Medulla oblongata (tissue), 1 donor: ENCODE measurements at regions not wholly inside any gene's neighbourhood (a gene's known extent, or its start where the extent isn't known, plus 50 kb on each side); places are given as distances from the start of the nearest gene placed in this dataset.
"Not testable (repeated sequence)": the region's sequence is repeated elsewhere in the genome, so short reads cannot be mapped to it uniquely, and the experiment has no call there.

Experiments
- DNase-seq: peaks from one replicate; pipeline ENCODE4 v3.0.0-alpha.2; 2015; ENCODE audit errors: extremely low spot score

DNA sequence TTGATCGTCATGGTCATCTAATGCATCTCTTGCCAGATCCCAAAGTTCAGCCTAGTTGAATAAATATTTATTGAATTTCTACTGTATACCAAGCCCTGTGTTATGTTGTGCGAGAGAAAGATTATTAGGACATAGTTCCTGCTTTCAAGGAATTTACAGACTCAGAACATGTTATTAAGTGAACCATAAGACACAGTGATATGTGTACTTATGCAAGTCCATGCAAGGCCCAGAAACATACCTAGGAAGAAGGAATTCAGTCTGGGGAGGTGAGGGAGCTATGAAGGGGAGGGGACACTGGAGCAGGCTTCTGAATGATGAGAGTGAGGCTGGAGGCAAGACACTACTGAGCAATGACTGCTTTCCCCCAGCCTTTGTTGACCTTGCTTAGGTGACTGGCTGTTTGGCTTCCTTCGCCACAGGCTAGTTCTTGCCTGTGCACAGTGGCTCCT is 81.4 kb downstream of the ACAA2 start:
- no peak for DNase-seq

DNA sequence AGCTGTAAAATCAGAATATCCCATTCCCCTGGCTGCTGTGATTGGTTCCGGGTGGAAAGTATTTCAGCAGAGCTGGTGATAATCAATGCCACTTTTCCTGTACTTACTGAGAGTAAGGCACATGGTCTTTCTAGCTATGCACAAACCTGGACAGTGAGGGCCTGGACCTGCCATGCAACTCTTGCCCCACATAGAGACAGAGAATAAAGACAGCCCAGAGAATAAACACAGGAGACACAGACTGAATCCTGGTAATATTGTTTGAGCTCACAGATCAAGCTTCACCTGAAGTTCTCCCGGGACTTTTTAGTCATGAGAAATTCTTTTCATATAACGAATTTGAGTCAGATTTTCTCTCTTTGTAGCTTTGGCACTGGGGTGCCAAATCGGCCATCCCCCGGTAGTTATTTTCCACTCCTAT is 81.9 kb downstream of the ACAA2 start:
- no peak for DNase-seq

DNA sequence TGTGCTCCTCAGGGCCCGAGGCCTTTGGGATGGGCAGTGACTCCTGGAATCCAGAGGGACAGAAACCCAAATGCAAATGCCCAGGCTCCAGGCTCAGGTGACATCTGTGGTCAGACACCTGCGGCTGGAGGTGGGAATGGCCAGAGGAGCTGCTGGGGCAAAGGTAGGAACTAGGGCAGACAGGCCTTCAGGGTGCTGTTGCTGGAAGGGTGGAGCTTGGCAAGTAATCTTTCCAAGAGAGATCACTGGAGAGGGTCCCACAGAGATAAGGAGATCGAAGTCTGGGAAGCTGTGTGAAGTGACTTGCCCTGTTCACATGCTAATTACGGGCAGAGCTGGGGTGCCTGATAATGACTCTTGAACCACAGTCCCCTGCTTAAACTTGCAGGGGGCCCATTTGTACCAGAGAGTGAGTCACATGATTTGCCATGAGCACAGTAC is 82.4 kb downstream of the ACAA2 start:
- no peak for DNase-seq

DNA sequence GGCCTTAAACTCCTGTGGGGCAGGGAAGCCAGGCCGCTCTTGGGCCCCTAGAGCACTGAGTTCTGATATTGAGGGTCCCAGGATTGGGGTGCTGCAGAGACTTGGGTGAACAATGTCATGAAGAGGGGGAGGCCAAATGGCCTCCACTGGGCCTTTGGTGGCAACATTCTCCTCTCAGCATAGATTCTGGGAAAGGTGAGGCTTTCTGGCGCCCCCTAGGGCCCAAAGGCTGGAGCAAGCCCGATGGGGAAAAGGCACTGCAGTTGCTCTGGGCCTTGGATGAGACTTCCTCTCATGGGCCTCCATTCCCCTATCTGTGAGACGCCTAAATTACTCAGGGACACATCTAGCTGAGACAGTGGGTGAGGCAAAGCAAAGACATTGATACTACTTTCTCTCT is 84.8 kb downstream of the ACAA2 start:
- peak; percentile 34 for DNase-seq

DNA sequence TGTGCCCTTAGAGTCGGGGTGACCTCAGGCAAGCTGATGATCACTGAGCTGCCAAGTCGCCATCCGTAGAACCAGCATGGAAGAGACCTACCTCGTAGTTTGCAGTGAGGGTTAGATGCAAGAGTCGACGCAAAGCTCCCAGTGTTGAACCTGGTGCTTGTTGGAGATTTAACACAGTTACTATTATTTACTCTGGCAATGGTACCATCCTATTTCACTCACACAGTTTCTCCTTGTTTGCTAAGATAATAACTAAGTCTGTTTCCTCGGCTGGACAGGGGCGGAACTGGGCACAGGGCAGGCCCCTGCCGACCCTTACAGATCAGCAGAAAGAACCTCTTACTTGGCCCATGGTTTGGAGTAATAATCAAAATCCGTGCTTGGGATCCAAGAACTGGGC is 85.5 kb downstream of the ACAA2 start:
- no peak for DNase-seq

DNA sequence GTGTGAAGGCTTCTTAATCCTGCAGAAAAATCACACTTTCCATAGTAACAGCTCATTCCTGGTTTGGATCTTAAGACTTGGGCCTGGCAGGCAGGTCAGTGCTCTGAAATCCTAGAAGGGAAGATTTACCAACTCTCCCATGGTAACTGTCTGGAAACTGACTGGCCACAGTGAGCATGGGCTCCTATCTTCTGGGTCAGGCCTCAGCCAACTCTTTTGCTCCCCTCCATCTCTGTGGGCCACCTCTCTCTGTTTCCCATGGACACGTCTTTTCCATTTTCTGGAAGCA is 86.7 kb downstream of the ACAA2 start:
- DNase-seq = no peak

DNA sequence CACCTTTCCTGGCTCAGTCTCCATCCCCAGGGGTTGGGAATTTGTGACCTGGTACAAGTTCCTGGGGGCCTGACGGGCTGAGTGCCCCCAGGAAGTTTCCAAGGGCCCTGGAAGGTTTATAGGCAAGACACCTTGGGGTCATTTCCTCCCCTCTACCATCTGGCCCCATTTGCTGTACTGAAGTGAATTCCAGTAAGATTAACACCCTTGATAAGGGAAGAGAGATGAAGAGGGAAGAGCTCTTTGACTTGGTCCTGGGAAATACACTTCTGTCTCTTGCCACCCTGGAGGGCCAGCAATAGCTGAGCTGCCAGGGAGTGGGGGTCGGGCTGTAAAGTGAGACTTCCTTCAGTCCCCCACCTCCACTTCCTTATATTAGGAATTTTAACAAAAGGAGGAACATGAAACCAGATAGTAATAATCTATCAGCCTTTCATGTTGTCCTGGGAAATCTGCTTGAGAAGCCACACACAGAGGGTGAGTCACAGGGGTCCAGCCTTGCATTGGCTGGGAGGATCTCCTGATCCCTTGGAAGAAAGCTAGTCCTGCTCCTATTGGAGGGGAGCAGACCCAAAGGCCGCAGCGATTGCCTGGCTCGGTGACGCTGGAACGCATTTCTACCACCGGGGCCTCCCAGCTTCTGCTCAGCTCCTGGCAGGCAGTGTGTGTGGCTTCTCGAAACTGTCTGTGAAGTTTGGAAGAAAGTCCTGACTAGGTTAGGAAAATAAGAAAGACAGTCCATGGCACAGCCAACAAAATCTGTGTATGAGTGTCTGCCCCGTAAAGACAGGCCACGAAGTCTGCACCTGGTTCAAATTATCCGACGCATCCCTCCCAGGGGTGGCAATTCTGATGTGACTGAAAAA is 87.3 kb downstream of the ACAA2 start:
- peak; percentile 17 for DNase-seq

DNA sequence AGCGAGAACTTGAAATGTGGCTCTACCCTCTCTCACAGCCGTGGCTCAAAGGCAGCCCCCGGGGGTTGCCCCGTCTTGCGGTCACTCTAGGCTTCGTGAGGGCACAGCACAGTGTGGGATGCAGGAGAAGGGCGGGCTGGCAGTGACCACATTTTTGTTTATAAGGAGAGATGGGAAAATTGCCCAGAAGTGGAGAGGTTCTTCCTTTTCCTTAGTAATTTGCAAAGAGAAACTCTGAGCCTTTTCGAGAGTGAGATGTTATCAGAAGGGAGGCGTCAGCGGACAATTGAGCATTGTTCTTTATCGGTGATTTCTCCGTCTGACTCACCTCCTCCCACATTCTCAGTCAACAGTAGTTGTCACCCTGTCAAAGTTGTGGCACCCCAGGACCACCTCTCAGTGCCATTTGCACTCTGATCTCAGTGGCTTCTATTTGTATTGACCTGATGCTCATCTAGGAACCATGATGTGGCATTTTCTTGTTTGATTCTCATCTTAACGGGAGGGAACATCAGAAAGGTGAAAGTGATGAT is 89.6 kb downstream of the ACAA2 start:
- DNase-seq = no peak

DNA sequence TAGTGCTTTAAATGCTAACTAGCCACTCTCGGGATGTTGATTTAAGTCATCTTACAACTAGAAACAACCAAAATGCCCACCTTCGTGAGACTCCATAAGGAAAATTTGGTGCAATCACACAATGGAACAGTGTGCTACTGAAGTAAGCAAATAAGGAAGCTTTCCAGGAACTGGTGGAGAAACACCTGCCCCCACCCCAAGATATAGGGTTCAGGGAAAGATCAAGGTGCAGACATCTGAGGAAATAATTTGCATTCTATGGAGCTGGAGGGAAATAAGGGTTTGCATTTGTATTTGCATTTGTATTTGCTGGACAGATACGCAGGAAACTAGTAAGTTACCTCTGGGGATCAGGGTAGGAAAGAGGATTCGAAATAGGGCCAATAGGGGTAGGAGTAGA is 90.9 kb downstream of the ACAA2 start:
- DNase-seq = no peak

DNA sequence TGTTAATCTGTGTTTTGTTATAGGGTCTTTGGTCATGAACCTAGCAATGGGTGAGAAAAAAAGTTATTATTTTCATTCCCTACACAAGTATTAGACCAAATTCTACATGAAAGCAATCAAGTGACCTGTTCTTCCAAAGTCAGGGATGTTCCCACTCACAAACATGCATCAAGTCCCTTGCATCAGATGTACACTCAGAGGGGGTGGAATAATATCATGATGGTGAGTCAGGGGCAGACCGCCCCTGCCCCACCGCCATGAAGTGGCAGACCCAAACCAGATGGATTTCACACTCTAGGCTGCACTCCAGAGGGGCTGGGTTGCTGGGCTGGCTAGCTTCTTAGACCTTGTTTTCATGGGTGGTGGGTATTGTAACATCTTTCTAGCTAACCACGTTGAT is 91.4 kb downstream of the ACAA2 start:
- DNase-seq = no peak

DNA sequence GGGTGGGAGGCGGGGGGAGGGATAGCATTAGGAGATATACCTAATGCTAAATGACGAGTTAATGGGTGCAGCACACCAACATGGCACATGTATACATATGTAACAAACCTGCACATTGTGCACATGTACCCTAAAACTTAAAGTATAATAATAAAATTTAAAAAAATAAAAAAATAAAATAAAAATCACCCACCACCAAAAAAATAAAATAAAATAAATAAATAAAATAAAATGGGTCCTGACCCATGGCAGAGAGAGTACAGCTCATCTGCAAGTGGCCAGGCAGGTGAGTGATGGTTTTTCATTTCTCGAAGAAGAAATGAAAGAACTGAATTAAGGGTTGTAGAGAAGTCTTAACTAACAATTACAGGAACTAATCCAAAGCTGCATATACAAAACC is 92.4 kb downstream of the ACAA2 start:
- not testable (repeated sequence) for DNase-seq

DNA sequence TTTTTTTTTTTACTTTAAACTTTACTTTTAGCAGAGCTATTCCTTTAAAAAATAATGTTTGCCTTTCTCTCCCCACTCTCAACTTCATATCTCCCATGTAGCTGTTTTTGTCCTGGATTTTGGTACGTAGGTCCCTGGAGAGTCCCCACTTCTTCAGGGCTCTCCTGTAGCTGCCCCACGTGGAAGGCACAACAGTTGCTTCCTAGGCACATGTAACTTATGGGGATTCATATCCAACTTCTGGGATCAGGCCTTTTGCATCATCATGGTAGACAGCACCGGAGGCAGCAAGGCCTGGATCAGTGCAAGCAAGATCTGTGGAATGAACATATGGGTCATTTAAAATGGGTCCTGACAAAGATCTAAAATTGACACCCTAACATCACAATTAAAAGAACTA is 95.7 kb downstream of the ACAA2 start:
- DNase-seq = no peak

DNA sequence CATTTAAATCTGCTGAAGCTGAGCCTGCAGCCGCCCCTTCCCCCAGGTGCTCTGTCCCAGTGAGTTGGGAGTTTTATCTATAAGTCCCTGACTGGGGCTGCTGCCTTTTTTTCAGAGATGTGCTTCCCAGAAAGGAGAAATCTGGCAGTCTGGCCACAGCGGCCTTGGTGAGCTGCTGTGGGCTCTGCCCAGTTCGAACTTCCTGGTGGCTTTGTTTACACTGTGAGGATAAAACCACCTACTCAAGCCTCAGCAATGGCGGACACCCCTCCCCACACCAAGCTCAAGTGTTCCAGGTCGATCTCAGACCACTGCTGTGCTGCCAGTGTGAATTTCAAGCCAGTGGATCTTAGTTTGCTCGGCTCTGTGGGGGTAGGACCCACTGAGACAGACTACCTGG is 97.3 kb downstream of the ACAA2 start:
- no peak for DNase-seq

DNA sequence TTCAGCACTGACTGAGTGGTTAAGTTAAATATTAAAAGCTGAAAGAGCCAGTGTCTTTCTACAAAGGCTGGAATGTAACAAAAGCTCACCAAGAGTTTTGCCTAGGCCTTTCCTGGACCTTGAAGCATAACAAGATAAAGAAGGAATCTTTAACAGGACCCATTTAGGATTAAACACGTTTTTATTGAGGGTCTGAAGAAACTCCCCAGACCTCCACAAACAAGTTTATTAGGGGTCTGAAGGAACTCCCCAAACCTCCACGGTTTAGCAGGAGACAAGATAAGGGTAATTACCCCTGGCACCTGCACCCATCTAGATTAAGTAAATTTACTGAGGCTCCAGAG is 104.0 kb downstream of the ACAA2 start:
- no peak for DNase-seq

DNA sequence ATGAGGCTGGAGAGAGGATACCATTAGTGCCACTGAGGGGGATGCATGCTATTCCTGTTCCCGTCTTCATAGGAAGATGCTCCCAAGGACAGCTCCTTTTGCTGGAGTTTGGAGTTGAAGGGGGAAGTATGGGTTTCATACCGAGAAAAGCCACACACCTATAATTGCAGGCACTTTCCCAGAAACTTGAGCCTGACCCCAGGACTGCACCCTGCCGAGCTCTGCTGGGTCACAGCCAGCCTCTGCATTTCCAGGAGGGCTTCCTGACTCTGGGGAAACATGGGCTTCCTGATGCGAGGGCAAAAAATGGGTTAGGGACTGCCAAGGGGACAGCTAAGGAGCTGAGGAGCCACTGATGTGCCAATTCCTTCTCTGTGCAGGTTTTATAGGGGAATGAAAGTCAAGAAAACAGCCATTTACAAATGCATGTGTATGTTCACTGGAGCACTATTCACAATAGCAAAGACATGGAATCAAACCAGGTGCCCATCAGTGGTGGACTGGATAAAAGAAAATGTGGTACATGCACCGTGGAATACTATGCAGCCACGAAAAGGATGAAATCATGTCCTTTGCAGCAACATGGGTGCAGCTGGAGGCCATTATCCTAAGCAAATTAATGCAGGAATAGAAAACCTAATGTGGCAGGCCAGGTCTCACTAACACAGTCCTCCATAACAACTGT is 104.5 kb downstream of the ACAA2 start:
- DNase-seq = no peak

DNA sequence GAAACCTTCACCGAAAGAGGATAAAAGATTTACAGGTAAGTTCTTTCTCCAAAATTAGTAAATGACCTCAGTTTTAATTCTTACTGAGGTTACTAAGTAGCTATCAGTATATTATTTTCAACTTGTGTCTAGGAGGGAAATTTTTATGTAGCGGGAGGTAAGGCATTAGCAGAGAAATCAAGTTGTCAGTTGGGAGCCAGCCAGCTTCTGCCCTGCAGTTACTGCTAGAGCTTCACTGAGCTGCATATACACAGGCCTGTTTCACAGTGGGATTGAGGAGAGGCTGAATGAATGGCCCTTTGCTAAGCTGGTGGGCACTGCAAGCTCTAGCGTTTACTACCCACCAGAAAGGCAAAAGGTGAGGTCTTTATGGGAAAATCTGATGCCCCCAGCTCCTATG is 105.7 kb downstream of the ACAA2 start:
- DNase-seq = no peak

DNA sequence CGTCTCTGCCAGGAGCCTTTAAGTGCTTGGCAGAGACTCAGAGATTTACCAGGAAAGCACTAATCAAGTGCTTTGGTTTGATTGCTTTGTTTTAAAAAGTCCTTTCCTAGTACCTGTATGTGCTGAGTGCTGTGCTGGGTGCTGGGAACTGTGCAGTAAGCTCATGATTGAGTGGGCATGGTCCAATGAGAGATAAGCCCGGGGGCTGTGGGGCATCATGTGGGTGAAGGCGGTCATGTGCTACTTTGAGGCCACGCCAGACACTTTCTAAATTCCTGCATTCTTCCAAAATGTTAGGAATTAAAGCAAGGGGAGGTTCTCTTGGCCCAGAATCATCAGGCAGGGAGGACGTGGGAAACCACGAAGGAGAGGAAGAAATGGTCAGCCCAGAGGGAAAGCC is 109.0 kb downstream of the ACAA2 start:
- no peak for DNase-seq

DNA sequence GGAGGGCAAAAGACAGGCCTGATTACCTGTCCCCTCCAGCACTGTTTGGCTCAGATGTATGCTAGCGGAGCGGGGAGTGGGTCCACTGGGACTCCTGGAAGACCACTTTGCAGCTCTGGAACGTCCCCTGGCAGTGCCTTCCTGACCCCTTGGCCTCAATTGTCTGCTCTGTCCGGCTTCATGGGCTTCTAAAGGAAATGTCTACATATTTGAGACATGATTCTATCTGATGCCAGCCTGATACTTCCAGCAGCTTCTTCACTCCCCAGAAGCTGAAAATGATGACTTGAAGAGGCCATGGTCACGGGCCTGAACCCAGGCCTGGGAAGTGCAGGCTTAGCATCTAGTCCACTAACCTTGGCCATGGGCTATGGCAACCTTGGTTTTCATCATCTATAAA is 112.1 kb downstream of the ACAA2 start:
- no peak for DNase-seq

DNA sequence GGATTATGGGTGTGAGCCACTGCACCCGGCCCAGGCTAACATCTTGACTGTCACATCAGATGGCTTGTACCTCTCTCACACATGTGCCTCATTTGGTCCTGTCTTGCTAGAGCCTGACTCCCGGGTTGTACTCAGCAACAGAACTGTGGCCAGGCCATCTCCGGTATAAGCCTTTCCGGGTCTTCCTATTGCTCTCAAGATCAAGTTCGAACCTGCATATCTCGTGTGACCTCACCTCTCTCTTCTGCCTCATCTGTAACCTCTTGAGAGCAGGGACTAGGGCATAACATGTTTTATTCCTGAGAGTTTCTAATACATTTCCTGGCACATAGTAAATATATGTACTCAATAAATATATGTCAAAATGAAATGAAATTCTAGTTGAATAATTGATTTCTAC is 114.0 kb downstream of the ACAA2 start:
- no peak for DNase-seq

DNA sequence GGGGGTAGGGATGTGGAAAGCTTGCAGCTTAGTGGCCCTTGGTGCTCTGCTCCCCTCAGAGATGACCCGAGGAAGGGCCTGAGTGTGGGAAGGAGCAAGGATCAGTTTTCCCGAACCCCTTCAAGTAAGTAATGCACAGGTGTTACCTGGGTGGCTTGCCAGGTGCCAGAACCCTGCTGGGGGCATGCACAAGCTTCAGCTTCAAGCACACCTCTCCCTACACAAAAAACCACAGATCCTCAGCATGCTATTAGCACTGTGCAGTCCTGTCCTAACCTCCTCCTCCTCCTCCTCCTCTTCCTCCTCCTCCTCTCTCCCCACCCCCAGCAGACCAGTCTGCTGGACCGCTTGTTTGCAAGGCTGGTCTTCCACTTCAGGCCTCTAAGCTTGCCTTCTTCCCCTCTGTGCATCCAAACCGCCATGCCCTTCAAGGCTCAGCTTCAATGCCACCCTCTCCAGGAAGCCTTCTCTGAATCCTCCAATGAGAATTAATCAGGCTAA is 114.8 kb downstream of the ACAA2 start:
- no peak for DNase-seq

DNA sequence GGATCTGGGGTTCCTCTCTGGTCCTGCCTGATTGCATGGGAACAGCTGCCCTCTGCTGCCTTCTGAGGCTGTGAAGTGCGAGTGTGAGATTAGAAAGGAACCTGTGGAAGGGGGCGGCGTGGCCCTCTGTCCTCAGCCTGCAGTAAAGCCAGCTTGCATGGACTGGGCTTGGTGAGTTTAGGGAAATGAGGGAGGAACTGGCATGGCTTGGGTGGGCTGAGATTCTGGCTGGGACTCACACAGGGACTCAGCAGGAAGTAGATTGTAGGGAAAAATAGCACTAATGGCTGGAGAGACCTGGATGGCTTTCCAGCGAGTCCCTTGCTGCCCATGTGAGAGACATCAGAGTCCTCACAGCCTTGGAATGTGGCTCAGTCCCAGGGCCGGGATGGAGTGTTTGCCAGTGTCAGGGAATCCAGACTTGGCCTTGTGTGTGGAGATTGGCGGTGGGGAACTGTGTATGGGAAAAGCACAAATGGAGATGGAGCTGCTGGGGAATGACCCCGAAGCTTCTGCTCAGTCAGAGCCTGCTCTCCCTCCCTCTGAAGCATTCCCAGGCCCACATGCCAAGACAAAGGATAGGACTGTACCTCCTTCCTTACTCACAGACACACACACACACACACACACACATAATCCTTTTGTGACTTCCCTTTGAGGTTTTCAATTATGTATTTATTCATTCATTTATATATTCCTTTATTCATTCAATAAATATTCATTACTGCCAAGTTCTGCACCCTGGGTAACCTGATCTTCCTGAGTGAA is 115.4 kb downstream of the ACAA2 start:
- DNase-seq = peak; percentile 9

DNA sequence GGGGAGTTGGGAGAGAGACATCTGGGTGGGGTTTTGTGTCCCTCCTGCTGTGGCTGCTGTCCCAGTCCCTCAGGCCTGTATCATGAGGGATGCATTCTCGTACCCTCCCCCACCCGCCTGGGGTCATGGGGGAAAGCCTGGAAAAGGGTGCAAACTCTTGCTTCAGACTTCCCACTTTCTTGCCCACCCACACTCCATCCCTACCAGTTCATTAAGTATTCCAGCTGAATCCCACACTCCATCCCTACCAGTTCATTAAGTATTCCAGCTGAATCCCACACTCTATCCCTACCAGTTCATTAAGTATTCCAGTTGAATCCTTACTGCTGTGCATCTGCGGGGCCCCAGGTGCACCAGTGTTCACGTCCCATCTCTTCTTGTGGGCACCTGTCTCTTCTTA is 116.3 kb downstream of the ACAA2 start:
- DNase-seq = no peak
